ENCODE measurements at regions not wholly inside any gene's neighbourhood (a gene's known extent, or its start where the extent isn't known, plus 50 kb on each side); places are given as distances from the start of the nearest gene placed in this dataset.

DNA sequence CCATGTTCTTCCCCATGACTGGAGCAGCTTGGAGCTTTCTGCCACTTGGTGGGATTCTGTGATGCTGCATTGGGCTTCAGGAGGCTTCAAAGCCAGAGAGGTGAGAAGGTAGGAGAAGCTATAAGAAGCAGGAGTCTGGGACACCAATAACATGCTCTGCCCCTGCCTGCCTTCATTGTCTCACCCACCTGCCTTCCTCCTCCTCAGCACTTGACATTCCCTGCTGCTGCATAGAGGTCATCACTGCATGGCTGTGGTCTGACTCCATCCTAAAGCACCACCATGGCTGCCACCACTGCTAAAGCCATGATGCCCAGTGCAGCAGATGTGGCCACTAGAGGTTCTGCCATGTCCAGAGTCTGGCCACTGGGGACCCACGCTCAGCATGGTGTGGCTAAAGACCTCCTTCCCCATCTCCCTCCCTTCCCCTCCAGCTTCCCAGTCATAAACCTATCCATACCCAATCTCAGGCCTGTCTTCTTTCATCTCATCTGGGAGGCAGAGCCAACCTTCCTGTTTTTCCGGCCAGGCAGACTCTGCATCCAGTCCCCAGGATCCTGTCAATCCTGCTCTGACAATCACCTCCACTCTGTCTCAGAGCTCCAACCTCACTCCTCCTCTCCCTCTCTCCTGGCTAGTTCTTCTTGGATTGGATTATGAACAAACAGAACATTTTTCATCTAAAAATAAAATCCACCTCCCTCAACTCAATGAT is 285.1 kb upstream of the POU3F1 start:
- TF ChIP-seq, protein P1, sequence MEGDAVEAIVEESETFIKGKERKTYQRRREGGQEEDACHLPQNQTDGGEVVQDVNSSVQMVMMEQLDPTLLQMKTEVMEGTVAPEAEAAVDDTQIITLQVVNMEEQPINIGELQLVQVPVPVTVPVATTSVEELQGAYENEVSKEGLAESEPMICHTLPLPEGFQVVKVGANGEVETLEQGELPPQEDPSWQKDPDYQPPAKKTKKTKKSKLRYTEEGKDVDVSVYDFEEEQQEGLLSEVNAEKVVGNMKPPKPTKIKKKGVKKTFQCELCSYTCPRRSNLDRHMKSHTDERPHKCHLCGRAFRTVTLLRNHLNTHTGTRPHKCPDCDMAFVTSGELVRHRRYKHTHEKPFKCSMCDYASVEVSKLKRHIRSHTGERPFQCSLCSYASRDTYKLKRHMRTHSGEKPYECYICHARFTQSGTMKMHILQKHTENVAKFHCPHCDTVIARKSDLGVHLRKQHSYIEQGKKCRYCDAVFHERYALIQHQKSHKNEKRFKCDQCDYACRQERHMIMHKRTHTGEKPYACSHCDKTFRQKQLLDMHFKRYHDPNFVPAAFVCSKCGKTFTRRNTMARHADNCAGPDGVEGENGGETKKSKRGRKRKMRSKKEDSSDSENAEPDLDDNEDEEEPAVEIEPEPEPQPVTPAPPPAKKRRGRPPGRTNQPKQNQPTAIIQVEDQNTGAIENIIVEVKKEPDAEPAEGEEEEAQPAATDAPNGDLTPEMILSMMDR (IDR thresholded peaks at IDR 0.05; ENCODE audit: insufficient read depth, low read length): no peak
- TF ChIP-seq POLR2AphosphoS5 (IDR thresholded peaks at IDR 0.05; ENCODE audit: low read depth) (no peak), SPI1 (IDR thresholded peaks at IDR 0.05; ENCODE audit: borderline replicate concordance, low read depth) (no peak), GABPA (IDR thresholded peaks at IDR 0.05; ENCODE audit: low read depth) (no peak)
- TF ChIP-seq, protein P2, sequence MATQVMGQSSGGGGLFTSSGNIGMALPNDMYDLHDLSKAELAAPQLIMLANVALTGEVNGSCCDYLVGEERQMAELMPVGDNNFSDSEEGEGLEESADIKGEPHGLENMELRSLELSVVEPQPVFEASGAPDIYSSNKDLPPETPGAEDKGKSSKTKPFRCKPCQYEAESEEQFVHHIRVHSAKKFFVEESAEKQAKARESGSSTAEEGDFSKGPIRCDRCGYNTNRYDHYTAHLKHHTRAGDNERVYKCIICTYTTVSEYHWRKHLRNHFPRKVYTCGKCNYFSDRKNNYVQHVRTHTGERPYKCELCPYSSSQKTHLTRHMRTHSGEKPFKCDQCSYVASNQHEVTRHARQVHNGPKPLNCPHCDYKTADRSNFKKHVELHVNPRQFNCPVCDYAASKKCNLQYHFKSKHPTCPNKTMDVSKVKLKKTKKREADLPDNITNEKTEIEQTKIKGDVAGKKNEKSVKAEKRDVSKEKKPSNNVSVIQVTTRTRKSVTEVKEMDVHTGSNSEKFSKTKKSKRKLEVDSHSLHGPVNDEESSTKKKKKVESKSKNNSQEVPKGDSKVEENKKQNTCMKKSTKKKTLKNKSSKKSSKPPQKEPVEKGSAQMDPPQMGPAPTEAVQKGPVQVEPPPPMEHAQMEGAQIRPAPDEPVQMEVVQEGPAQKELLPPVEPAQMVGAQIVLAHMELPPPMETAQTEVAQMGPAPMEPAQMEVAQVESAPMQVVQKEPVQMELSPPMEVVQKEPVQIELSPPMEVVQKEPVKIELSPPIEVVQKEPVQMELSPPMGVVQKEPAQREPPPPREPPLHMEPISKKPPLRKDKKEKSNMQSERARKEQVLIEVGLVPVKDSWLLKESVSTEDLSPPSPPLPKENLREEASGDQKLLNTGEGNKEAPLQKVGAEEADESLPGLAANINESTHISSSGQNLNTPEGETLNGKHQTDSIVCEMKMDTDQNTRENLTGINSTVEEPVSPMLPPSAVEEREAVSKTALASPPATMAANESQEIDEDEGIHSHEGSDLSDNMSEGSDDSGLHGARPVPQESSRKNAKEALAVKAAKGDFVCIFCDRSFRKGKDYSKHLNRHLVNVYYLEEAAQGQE (IDR thresholded peaks at IDR 0.05; ENCODE audit: insufficient replicate concordance, low read depth): no peak

Data from HL-60 (cell line).